H1 (cell line): ENCODE measurements at regions not wholly inside any gene's neighbourhood (a gene's known extent, or its start where the extent isn't known, plus 50 kb on each side); places are given as distances from the start of the nearest gene placed in this dataset.

ENCODE experiments used
- CTCF ChIA-PET: fragments of 300-600 bp; sonication (Branson Sonifier 250); formaldehyde crosslinking; loops from one replicate; lab custom pipeline; 2021; ENCODE audit not compliant: partially characterized antibody; lab: Charles Lee
- POLR2A ChIA-PET: fragments of 300-600 bp; sonication (Branson Sonifier 250); formaldehyde crosslinking; loops from one replicate; lab custom pipeline; 2021; ENCODE audit warnings: inconsistent platforms; ENCODE audit not compliant: partially characterized antibody; lab: Charles Lee
- DNase-seq, 2 experiments: peaks; one replicate each; pipeline versions ENCODE4 v3.0.0 to v3.0.0-alpha.2; 2010 to 2022; ENCODE audit warnings: low spot score in 2 of 2, low read depth in 1 of 2, mixed read lengths in 1 of 2
- FAIRE-seq: peaks from 2 replicates; lab custom pipeline; 2011; peaks lifted over from hg19 to GRCh38; lab: Jason Lieb, UNC
- H2AFZ ChIP-seq: 2 replicates; pipeline ENCODE4 v1.8.1; 2012; ENCODE audit warnings: low read length, inconsistent platforms
- H2AK5ac ChIP-seq: 2 replicates; pipeline ENCODE4 v1.6.1; 2013; ENCODE audit warnings: low read depth, low read length
- H2BK120ac ChIP-seq: replicated peaks from 2 replicates; pipeline ENCODE3; 2013; ENCODE audit warnings: low read depth, low read length, inconsistent platforms
- H2BK12ac ChIP-seq: 2 replicates; pipeline ENCODE4 v1.6.1; 2013; ENCODE audit warnings: low read depth, low read length
- H2BK15ac ChIP-seq: 2 replicates; pipeline ENCODE4 v1.6.1; 2013; ENCODE audit warnings: low read length
- H2BK20ac ChIP-seq: 2 replicates; pipeline ENCODE4 v1.6.1; 2013; ENCODE audit warnings: low read length
- H2BK5ac ChIP-seq: 2 replicates; pipeline ENCODE4 v1.6.1; 2013; ENCODE audit warnings: low read depth, low read length
- H3K14ac ChIP-seq: 2 replicates; pipeline ENCODE4 v1.6.1; 2013; ENCODE audit warnings: inconsistent platforms; ENCODE audit not compliant: insufficient read length
- H3K18ac ChIP-seq: 2 replicates; pipeline ENCODE4 v1.6.1; 2013; ENCODE audit warnings: low read length; ENCODE audit errors: extremely low read depth
- H3K23ac ChIP-seq: 2 replicates; pipeline ENCODE4 v1.6.1; 2013; ENCODE audit warnings: inconsistent platforms; ENCODE audit not compliant: insufficient read length
- H3K23me2 ChIP-seq: 2 replicates; pipeline ENCODE4 v1.6.1; 2013; ENCODE audit warnings: low read depth, low read length
- H3K27ac ChIP-seq: 2 replicates; pipeline ENCODE4 v1.6.1; 2011; ENCODE audit warnings: low read depth, low read length, inconsistent platforms
- H3K27me3 ChIP-seq, 4 experiments: replicated peaks in 1 of 4; 1 replicate in 1 of 4; 2 replicates in 3 of 4; pipeline versions ENCODE4 v1.6.1 to v1.8.1; 2011 to 2013; ENCODE audit warnings: low read length in 3 of 4, mild to moderate bottlenecking in 3 of 4, inconsistent platforms in 2 of 4, mixed read lengths in 2 of 4, moderate library complexity in 1 of 4; ENCODE audit not compliant: control insufficient read depth in 3 of 4, insufficient read depth in 3 of 4; ENCODE audit errors: extremely low read depth in 1 of 4
- H3K36me3 ChIP-seq, 4 experiments: 2 replicates each; pipeline versions ENCODE4 v1.6.1 to v1.8.1; 2011 to 2013; ENCODE audit warnings: mild to moderate bottlenecking in 4 of 4, low read length in 3 of 4, moderate library complexity in 2 of 4, control low read depth in 1 of 4, inconsistent platforms in 1 of 4; ENCODE audit not compliant: insufficient read depth in 4 of 4, control insufficient read depth in 2 of 4
- H3K4ac ChIP-seq: replicated peaks from 2 replicates; pipeline ENCODE3; 2013; ENCODE audit warnings: low read length, low read depth, mixed read lengths, inconsistent platforms; ENCODE audit not compliant: insufficient read length
- H3K4me1 ChIP-seq, 4 experiments: replicated peaks in 1 of 4; 1 replicate in 1 of 4; 2 replicates in 3 of 4; pipeline versions ENCODE4 v1.6.1 to v1.8.1; 2011 to 2013; ENCODE audit warnings: low read length in 3 of 4, inconsistent platforms in 2 of 4, mixed read lengths in 1 of 4; ENCODE audit not compliant: insufficient read depth in 4 of 4, control insufficient read depth in 3 of 4
- H3K4me2 ChIP-seq, 2 experiments: 2 replicates each; pipeline versions ENCODE4 v1.6.1 to v1.8.1; 2011 to 2013; ENCODE audit warnings: low read depth in 2 of 2, low read length in 2 of 2, control low read depth in 1 of 2, inconsistent platforms in 1 of 2, mild to moderate bottlenecking in 1 of 2; ENCODE audit not compliant: insufficient read depth in 1 of 2
- H3K4me3 ChIP-seq, 4 experiments: fragments of 200-600, 300-600 bp in 1 of 4; sonication (generic), shearing (Covaris generic), sonication (Bioruptor Twin) in 1 of 4; 2 replicates each; pipeline versions ENCODE4 v1.5.1 to v1.8.1; 2011 to 2016; ENCODE audit warnings: low read length in 4 of 4, low read depth in 3 of 4, control low read depth in 2 of 4, inconsistent platforms in 2 of 4, mild to moderate bottlenecking in 2 of 4, mixed read lengths in 1 of 4, moderate library complexity in 1 of 4; ENCODE audit not compliant: insufficient read depth in 2 of 4; ENCODE audit errors: extremely low read depth in 1 of 4
- H3K56ac ChIP-seq: replicated peaks from 2 replicates; pipeline ENCODE3; 2013; ENCODE audit warnings: low read depth, mild to moderate bottlenecking, mixed read lengths, low read length, inconsistent platforms; ENCODE audit not compliant: insufficient read length
- H3K79me1 ChIP-seq: 2 replicates; pipeline ENCODE4 v1.6.1; 2013; ENCODE audit warnings: low read depth, low read length, control low read depth
- H3K79me2 ChIP-seq, 2 experiments: 2 replicates each; pipeline versions ENCODE4 v1.6.1 to v1.8.1; 2012 to 2013; ENCODE audit warnings: low read length in 2 of 2, mild to moderate bottlenecking in 2 of 2, inconsistent platforms in 1 of 2; ENCODE audit not compliant: insufficient read depth in 2 of 2, control insufficient read depth in 1 of 2
- H3K9ac ChIP-seq, 4 experiments: replicated peaks in 1 of 4; 1 replicate in 1 of 4; 2 replicates in 3 of 4; pipeline versions ENCODE4 v1.6.1 to v1.8.1; 2011 to 2013; ENCODE audit warnings: low read depth in 3 of 4, low read length in 3 of 4, control low read depth in 2 of 4, mild to moderate bottlenecking in 2 of 4, moderate library complexity in 2 of 4, inconsistent platforms in 1 of 4; ENCODE audit errors: extremely low read depth in 1 of 4
- H3K9me3 ChIP-seq, 2 experiments: 2 replicates each; pipeline versions ENCODE4 v1.6.1 to v1.8.1; 2012 to 2013; ENCODE audit warnings: mild to moderate bottlenecking in 2 of 2, moderate library complexity in 2 of 2, control low read depth in 1 of 2, inconsistent platforms in 1 of 2, low read depth in 1 of 2, low read length in 1 of 2, mixed read lengths in 1 of 2; ENCODE audit not compliant: insufficient read depth in 2 of 2
- H4K20me1 ChIP-seq, 2 experiments: replicated peaks in 1 of 2; 2 replicates each; pipeline versions ENCODE3 to v1.8.1; 2011 to 2013; ENCODE audit warnings: inconsistent platforms in 2 of 2, low read length in 2 of 2, mild to moderate bottlenecking in 1 of 2; ENCODE audit not compliant: insufficient read depth in 2 of 2, control insufficient read depth in 1 of 2
- H4K5ac ChIP-seq: 2 replicates; pipeline ENCODE4 v1.6.1; 2013; ENCODE audit warnings: low read length, low read depth, mixed read lengths, inconsistent platforms; ENCODE audit not compliant: insufficient read length
- H4K8ac ChIP-seq: 2 replicates; pipeline ENCODE4 v1.8.0; 2013; ENCODE audit warnings: mild to moderate bottlenecking, moderate library complexity, low read length, inconsistent platforms; ENCODE audit not compliant: insufficient read depth; ENCODE audit errors: extremely low read depth
- H4K91ac ChIP-seq: replicated peaks from 2 replicates; pipeline ENCODE3; 2013; ENCODE audit warnings: low read length, mixed read lengths, inconsistent platforms; ENCODE audit not compliant: insufficient read length
- POU5F1 ChIP-seq: IDR thresholded peaks from 2 replicates; pipeline ENCODE4 v1.6.1; 2011; ENCODE audit warnings: low read depth, mild to moderate bottlenecking, low read length, moderate library complexity
- ZNF274 ChIP-seq: IDR thresholded peaks from 2 replicates; pipeline ENCODE4 v1.7.0; 2012; ENCODE audit warnings: low read length, borderline replicate concordance; ENCODE audit errors: extremely low read depth
- WGBS, 2 experiments: shearing (Covaris generic) in 1 of 2; methylation state at CpG; one replicate each; pipeline versions ENCODE4 v1.1.6 to v1.1.7; 2013 to 2015; ENCODE audit warnings: low lambda C conversion rate in 2 of 2, mixed read lengths in 2 of 2, inconsistent platforms in 1 of 2, low coverage in 1 of 2, missing lambda C conversion rate in 1 of 2; ENCODE audit not compliant: insufficient replicate concordance in 2 of 2, insufficient coverage in 1 of 2, insufficient read length in 1 of 2; ENCODE audit errors: extremely low coverage in 1 of 2, missing lambda C conversion rate in 1 of 2; 5-methylcytosine and 5-hydroxymethylcytosine counted together

- no peak overlapping the region for H2BK120ac ChIP-seq
- no peaks in the 10 kb centered on the region for H3K79me2 ChIP-seq
- no peaks in the 10 kb centered on the region for H3K79me1 ChIP-seq
- WGBS, 2 experiments, result 89 to 100% methylated on average over 1 to 3 of the region's 3 CpGs
- no peaks in the 10 kb centered on the region for H3K23me2 ChIP-seq
- no peak overlapping the region for H4K8ac ChIP-seq
- no peak overlapping the region for H2BK12ac ChIP-seq
- H3K4ac ChIP-seq, result no peak overlapping the region
- no peak overlapping the region for H2BK5ac ChIP-seq
- no peaks in the 10 kb centered on the region for H3K4me1 ChIP-seq
- no peak overlapping the region for H3K9ac ChIP-seq
- TF ChIP-seq POU5F1 (no peak), ZNF274 (no peak)
- TF ChIP-seq, all 59 proteins: peak for 0
- no peak overlapping the region for H2AFZ ChIP-seq
- H3K9me3 ChIP-seq, result no peaks in the 10 kb centered on the region
- no peak overlapping the region for H3K18ac ChIP-seq
- no peak overlapping the region for H3K56ac ChIP-seq
- DNase-seq (no peak), FAIRE-seq (no peak)
- H4K5ac ChIP-seq, result no peak overlapping the region
- H3K27me3 ChIP-seq, result no peaks in the 10 kb centered on the region
- H3K4me2 ChIP-seq, result no peak overlapping the region
- H4K91ac ChIP-seq, result no peak overlapping the region
- no peak overlapping the region for H3K14ac ChIP-seq
- no peak overlapping the region for H3K4me3 ChIP-seq
- no peak overlapping the region for H3K27ac ChIP-seq
- no peak overlapping the region for H2BK15ac ChIP-seq
- no peak overlapping the region for H3K23ac ChIP-seq
- ChIA-PET CTCF (interaction anchor here (0.5 to 2.9 kb wide), 3 partner anchors 10 to 36 kb away, joined by 4 to 16 read pairs (median 5); no protein-coding TSS in a partner anchor), POLR2A (interaction anchor here (1.4 kb wide), 1 partner anchor 25 kb away, joined by 3 read pairs; no protein-coding TSS in a partner anchor)
- H2AK5ac ChIP-seq, result no peak overlapping the region
- no peaks in the 10 kb centered on the region for H4K20me1 ChIP-seq
- no peaks in the 10 kb centered on the region for H3K36me3 ChIP-seq
- no peak overlapping the region for H2BK20ac ChIP-seq
These were observed 377.3 kb downstream of the EMP1 start for GRCh38 chr12:13573698-13574321.
